Neural progenitor cell (in vitro differentiated cells): ENCODE measurements at regions not wholly inside any gene's neighbourhood (a gene's known extent, or its start where the extent isn't known, plus 50 kb on each side); places are given as distances from the start of the nearest gene placed in this dataset.

ENCODE experiments used
- EZH2 ChIP-seq: fragments of 200-600 bp; sonication (generic); IDR thresholded peaks from 2 replicates; pipeline ENCODE4 v1.6.1; 2017; ENCODE audit warnings: antibody characterized with exemption, mild to moderate bottlenecking, moderate library complexity
- EZH2phosphoT487 ChIP-seq: fragments of 200-600 bp; sonication (generic); IDR thresholded peaks from 2 replicates; pipeline ENCODE4 v1.6.1; 2017; ENCODE audit warnings: antibody characterized with exemption
- TF ChIP-seq, protein P1 (sequence below): fragments of 200-600 bp; sonication (generic); IDR thresholded peaks from 2 replicates; pipeline ENCODE4 v1.5.1; 2017; ENCODE audit warnings: antibody characterized with exemption, mild to moderate bottlenecking

- TF ChIP-seq, protein P1, sequence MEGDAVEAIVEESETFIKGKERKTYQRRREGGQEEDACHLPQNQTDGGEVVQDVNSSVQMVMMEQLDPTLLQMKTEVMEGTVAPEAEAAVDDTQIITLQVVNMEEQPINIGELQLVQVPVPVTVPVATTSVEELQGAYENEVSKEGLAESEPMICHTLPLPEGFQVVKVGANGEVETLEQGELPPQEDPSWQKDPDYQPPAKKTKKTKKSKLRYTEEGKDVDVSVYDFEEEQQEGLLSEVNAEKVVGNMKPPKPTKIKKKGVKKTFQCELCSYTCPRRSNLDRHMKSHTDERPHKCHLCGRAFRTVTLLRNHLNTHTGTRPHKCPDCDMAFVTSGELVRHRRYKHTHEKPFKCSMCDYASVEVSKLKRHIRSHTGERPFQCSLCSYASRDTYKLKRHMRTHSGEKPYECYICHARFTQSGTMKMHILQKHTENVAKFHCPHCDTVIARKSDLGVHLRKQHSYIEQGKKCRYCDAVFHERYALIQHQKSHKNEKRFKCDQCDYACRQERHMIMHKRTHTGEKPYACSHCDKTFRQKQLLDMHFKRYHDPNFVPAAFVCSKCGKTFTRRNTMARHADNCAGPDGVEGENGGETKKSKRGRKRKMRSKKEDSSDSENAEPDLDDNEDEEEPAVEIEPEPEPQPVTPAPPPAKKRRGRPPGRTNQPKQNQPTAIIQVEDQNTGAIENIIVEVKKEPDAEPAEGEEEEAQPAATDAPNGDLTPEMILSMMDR, result no peak
- TF ChIP-seq EZH2phosphoT487 (no peak), EZH2 (no peak)
These were observed 381.8 kb upstream of the NRXN1 start for GRCh38 chr2:51413726-51414125.
